HG03575 (cell line): ENCODE measurements at regions not wholly inside any gene's neighbourhood (a gene's known extent, or its start where the extent isn't known, plus 50 kb on each side); places are given as distances from the start of the nearest gene placed in this dataset.

ENCODE experiments used
- ATAC-seq: cut with Tn5 transposase; IDR thresholded peaks from one replicate; pipeline ENCODE4 v1.9.1; 2021; ENCODE audit not compliant: unreplicated experiment, insufficient number of reproducible peaks, low FRiP score; ENCODE audit errors: extremely low read depth

DNA sequence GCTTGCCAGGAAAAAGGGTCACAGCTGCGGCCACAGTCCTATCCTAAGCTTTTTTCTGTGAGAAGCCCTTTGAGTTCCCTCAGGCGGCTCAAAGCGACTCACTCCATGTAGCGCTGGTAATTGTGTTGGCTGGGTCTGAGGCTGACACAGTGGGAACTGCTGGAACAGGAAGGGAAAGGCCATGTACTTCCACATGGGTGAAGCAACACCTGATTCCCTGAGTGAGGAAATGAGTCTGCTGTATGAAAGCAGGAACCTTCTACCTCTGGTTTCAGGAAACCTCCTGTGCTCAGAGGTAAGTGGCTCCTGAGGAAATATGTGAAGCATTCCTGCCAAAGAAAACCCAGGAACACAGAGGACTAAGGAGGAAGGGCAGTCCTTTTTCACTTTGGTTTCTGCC lies 734.6 kb upstream of the SORCS1 start:
- no peak for ATAC-seq

DNA sequence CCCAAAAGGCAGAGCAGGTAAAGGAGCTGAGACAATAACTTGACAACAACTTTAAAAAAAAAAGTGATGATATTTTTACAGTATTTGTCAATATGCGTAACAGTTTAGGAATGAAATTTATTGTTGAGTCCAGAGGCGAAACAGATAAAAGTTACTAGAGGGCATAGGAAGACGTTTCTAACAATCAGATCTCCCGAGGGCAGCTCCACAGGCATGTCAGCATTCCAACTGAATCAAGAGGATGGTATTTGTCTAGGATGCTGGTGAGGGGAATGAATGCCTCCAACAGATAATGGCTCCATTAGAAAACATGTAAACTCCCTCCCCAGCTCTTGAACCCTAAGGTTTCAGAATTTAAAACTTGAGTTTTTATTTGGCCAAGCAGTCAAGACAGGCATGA lies 733.9 kb upstream of the SORCS1 start:
- no peak for ATAC-seq

DNA sequence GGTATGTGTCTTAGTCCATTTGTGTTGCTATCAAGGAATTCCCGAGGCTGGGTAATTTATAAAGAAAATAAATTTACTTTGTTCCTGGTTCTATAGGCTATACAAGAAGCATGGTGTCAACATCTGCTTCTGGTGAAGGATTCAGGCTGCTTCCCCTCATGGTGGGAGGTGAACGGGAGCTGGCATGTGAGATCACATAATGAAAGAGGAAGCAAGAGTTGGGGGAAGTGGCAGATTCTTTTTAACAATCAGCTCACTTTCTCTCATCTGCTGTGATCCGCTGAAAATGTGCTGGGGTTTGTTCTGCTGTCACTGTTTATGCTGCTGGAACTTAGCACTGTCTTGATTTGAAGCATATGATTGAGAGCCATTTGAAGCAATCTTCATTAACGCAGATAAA lies 730.0 kb upstream of the SORCS1 start:
- ATAC-seq, result no peak

DNA sequence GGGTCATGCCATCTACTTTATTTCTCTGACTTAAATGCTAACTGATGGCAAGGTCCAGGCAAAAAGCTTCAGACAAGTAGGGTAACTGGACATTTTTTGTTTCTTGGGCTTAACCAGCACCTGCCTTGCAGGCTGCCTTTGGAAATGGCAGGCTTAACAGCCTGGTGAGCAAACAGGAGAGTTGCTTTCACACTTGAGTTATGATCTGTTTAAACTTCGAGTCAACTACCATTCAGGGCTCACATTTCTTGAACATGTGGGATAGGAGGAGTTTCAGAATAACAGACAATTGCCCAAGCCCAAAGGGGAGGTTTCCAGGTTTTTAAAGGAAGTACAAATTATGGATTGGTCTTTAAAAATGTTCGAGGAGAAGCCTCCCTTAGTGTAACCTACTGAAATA lies 724.6 kb upstream of the SORCS1 start:
- ATAC-seq, result no peak

DNA sequence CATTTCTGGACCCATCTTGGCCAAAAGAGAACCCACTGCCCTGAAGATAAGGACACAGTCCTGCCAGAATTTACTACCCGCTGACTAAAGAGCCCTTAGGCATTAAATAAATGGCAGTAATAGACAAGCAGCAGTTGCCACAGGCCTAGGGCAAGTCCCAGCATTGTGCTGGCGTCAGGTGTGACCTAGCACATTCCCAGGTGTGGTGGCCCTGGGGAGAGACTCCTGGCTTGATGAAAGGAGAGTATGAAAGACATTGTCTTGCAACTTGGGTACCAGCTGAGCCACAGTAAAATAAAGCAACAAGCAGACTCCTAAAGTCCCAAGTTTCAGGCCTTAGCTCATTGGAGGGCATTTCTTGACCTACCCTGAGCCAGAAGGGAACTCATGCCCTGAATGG lies 715.7 kb upstream of the SORCS1 start:
- ATAC-seq, result no peak

DNA sequence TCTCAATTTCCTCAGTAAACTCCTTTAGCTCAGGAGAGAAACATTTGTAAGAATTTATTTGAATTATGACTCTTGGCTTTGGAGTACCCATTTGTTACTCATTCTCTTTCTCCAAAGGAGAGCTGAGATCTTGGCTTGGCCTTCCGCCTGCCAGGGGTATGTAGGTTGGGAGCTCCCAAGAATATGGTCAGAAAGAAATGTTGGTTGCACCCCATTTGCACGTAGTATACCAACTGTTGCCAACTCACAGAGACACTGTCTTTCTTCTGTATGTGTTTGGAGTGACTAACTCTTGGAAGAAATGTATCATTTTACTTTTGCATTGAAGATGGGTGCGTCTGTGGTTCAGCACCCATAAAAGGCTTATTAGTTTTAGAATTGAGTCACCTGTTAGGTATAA lies 708.5 kb upstream of the SORCS1 start:
- no peak for ATAC-seq

DNA sequence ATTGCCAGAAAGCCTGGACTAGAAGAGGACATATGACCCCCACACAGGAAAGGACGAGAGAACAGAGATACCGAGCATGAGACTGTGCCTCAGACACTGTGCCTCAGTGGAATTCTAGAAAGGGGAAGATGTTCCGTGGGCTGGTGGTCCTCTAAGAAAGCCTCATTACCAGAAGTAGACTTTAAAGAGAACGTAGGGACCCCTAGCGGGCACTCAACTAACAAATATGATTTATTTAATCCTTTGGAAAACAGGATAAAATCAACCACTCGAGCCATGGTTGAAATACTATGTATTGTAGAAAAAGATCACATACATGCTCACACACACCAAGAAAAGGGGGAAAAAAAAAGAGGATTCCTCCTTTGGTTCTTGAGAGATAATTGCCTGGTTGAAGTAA lies 701.2 kb upstream of the SORCS1 start:
- no peak for ATAC-seq

DNA sequence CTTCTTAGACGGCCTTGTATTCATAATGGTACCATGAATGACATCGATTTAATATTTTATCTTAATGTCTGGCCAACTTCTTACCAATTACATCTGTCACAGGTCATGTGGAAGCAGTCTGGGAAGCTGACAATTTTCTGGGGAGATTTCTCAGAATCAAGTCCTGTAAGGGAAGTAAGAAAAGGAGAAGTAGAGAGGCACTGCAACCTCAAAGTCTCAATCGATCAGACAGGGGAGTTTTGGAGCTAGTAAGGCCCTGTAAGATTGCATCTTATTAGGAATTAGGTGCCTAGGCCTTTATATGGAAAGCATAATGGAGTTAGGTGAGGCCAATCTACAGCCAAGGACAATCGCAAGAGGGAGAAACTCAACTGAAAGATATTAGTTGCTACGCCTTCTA lies 694.6 kb upstream of the SORCS1 start:
- ATAC-seq, result no peak

DNA sequence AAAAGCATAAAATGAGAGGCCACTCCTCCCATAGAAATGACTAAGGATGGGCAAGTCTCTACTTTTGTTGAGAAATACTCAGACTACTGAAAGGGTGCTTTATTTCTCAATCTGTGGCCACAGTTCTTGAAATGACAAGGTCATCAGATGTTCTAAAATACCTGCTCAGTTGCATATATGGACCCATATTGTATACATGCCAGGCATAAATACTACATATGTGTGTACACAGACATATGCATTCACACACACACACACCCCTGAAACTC lies 691.5 kb upstream of the SORCS1 start:
- no peak for ATAC-seq

DNA sequence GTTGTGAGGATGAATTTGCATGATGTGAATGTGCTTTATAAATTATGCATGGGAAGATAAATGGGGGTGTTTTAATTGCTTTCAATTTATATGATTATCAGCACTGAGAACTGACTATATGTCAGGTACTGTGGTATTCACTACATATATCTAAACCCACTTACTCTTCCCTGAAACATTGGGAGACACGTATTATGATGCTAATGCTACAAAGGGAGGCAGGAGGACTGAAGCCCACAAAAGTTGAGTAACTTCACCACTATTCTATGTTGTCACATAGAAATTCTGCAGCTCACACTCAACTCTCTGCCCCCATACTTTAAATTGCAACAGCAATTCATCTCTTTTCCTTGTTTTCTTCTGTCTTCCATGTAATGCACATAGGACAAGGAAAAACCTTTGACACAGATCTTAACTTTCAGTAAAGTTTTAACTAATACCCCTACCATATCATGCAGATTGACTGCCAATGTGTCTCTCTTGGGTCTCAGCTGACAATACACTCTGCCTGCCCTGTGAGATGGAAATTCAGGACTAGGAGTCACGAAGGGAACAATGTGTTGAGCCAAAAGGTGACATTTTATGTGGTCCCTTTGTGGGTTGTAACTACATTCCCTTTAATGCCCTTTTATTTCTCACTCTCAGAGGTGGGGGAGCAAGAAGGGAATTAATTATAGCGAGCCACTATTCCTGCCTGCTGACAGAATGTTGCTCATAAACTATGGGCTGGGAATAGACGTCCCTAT lies 691.0 kb upstream of the SORCS1 start:
- ATAC-seq, result no peak

DNA sequence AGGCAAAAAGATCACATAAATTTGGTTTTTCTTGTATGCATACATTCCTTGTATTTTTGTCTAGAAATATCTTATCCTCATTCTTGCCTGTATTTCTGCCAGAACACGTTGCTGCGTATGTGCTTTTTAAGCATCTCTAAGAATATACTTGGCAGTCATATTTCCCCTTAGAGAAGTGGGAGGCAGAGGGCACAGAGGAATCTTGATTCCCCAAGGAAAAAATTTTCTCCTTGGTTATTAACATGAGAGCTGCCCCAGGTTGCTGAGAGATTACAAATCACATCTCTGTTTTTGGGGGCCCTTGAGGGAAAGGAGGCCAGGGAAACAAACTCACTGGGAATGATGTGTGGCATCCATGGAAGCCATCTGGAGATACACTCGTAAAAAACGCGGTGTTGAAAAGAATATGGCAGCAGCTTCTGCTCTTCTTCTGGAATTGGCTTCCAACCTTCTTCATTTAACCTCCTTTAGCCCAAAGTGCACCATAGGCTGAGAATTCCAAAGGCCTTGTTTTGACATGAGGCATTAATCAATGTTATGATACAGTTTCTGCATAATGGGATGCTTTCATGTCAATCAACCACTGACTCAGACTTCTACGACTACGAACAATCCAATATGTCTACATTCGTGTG lies 684.3 kb upstream of the SORCS1 start:
- ATAC-seq, result no peak

DNA sequence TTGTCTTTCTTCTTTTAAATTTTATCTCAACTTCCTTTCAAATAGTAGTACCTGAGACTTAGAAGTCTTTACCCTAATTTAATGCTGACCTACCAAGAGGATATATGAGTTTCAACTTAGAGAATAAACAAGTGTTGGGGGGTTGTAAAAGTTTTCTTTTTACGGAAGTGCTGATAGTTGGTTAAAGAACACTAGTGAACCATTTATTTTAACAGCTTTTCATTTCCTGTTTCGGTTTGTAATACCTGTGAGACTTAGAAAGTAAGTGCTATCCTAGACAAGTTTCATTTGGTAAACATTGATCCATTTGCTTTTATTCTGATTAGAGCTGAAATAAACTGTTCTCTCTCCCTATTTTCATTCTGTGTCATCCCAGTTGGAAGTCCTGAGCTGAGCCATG lies 683.1 kb upstream of the SORCS1 start:
- no peak for ATAC-seq

DNA sequence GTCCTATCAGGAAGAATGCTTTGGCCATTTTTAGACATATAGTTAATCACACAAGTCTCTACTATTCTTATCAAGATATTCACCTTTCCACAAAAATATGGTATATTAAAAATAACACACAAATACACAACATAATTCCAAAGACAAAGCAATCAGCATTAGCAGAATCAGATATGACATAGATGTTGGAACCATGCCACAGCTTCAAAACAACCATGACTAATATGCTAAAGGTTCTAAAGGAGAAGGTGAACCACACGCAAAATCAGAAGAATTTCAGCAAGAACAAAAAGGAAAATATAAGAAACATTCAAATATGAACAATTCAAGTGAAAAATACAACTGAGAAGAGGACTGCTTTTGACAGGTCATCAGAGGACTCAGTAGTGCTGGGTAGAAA lies 670.2 kb upstream of the SORCS1 start:
- no peak for ATAC-seq

DNA sequence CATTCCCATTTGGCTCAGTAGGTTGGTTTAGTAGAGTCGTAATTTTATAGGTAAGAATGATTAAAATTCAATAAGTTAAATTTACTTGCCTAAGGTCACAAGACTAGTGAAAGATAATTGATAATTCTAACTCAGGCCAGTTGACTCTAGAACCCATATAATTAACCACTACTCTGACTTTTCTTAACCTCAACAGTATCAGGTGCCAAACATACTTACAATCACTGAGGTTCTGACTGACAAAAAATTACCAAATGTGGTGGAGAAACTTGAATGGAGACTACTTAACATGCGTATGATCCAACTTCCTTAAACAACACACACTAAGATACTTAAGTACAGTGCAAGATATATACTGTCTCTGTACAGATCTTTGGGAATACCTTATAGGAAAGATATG lies 667.3 kb upstream of the SORCS1 start:
- no peak for ATAC-seq

DNA sequence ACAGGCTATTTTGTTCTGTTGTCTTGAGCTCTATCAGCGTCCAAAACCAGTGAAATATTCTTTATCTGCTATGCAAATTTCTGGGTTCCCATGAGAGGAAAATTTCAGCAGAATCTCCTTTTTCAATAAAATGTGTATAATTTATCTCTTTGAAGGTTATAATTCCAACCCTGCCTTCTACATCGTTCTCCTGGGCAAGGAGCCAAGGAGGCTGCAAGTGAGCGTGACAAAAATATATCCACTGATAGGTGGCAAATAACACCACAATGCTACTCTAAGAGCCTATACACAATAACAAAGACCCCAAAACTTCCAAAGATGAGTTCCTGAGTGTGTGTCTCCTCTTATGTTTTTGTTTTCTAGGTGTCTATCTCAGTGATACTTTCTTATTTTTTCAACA lies 664.7 kb upstream of the SORCS1 start:
- no peak for ATAC-seq

DNA sequence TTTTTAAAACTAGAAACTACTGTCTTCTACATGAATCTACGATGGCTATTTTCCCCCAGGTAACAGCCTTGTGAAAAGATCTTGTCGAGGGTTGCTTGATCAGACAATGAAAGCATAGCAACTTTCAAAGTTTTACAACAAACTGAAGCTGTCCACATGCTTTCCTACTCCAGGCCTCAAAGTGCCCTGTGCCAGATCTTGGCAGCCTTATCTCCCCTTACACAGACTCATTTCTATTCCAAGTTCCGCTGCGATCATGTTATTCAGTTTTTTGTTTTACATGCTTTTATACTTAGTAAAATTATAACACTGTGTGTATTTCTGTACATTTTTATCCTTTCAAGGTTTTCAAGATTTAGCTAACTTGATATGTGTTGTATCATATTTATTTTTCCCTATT lies 661.7 kb upstream of the SORCS1 start:
- no peak for ATAC-seq

DNA sequence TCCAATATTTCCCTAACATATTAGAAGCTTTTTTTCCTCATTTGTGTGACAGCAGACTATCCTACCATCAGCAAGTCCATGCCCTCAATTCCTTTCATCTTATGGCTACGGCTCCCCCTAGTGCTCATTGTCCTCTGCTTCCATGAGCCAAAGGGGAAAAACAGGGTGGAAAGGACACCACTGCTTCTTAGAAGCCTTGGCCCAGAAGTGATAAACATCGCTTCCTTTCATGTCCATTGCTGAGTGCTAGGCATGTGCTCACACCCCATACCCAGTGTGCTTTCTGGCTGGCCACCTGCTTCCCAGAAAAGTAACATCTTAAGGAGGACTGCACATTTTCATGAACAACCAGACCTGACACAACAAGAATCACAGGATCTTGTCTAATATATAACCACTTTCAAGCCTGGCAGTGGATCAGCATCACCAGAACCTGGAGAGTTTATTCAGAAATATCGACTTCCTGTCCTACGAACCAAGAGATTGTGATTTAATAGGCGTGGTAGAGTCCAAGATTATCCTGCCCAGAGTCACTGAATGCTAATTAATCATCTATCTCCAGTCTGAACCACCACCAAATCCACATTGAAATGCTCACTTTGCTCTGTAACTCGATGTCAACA lies 650.5 kb upstream of the SORCS1 start:
- ATAC-seq, result no peak

DNA sequence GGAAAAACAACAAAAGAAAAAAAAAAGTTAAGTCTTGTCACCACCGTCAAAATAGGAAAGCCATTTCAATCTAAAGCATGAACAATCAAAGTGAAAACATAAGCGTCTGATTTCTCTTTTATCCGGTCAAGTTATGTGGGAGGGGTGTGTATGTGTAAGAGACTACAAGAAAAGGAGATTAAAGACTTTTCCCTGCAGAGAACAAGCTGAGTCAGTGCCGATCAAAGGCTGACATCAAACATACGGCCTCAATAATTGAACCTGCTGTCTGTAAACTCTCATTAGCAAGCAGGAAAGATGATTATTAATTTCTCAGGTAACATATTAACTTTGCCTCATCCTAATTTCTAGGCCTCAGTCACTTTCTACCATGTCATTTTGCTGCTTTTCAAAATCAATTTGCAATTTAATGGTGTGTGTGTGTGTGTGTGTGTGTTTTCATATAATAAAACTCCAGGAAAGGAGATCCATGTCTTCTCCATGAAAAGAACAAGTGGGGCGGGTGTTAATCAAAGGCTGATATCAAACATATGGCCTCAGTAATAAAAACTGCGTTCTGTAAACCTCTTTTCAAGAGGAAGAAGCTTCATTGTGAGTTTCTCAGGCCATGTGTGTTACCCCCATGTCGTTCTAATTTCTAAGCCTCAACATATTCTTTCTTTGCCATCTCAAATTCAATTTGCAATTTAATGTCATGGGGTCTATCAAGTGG lies 649.1 kb upstream of the SORCS1 start:
- no peak for ATAC-seq

DNA sequence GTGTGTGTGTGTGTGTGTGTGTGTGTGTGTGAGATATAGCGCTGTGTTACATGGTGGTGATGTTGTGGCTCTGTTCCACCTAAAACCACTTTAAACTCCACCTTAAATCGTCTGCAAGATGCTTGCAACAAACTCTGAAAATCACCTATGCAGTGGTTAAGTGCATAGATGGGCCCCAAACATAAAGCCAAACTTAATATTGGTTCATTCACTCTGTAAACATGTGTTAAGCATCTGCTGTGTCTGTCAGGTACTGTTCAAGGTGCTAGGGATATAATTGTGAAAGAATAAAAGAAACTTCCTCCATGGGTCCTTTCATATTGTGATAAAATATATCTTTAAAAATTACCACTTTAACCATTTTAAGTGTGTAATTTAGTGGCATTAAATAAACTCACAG lies 645.4 kb upstream of the SORCS1 start:
- ATAC-seq, result no peak

DNA sequence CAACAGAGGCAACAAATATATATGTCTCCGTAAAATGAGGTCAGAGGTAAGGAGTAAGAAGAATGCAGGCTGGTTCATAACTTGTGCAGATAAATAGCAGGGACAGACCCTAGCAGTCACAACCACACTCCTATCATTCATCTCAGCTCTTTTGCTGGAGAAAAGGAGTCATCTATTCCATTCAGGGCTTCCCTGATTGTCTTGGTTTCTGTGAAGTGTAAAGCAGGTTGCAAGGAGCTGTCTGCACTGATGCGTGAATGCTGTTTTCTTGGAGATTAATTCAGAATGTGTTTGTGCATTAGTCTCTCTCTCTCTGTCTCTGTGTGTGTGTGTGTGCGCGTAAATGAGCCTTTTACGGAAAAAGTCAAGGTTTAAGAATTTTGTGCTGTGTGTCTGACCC lies 643.3 kb upstream of the SORCS1 start:
- no peak for ATAC-seq
